A549 (cell line): ENCODE measurements at regions not wholly inside any gene's neighbourhood (a gene's known extent, or its start where the extent isn't known, plus 50 kb on each side); places are given as distances from the start of the nearest gene placed in this dataset.

Experiments used
- ATAC-seq, 2 experiments: fragments of 200-7000 bp in 1 of 2; fragments of >200 bp in 1 of 2; cut with Nextera tagmentation in 1 of 2; cut with Tn5 transposase in 1 of 2; 3 replicates each; pipeline versions ENCODE4 v1.8.0 to v1.9.1; 2018 to 2020; ENCODE audit warnings: mild to moderate bottlenecking in 1 of 2, moderate library complexity in 1 of 2
- CTCF ChIA-PET: fragments of 300-600 bp; sonication (Branson Sonifier 250); formaldehyde crosslinking; extraction: SDS; loops from one replicate; lab custom pipeline; 2021; ENCODE audit warnings: antibody characterized with exemption, inconsistent platforms; lab: Yijun Ruan, JAX
- POLR2A ChIA-PET: fragments of 350-600 bp; formaldehyde crosslinking; extraction: SDS; loops from one replicate; lab custom pipeline; 2021; ENCODE audit warnings: antibody characterized with exemption, inconsistent platforms; lab: Yijun Ruan, JAX
- DNase-seq, 2 experiments: peaks; one replicate each; pipeline versions ENCODE4 v3.0.0 to v3.0.0-alpha.2; 2011 to 2016; ENCODE audit warnings: low read depth in 1 of 2, low spot score in 1 of 2
- FAIRE-seq: peaks from 2 replicates; lab custom pipeline; 2011; peaks lifted over from hg19 to GRCh38; lab: Jason Lieb, UNC
- H3K27ac ChIP-seq, 2 experiments: fragments of >200 bp; sonication (Bioruptor Twin); formaldehyde crosslinking; 3 replicates each; pipeline ENCODE4 v1.5.1; 2016 to 2017
- H3K4me1 ChIP-seq: fragments of >200 bp; sonication (Bioruptor Twin); formaldehyde crosslinking; 3 replicates; pipeline ENCODE4 v1.6.1; 2016
- H3K4me2 ChIP-seq: fragments of >200 bp; sonication (Bioruptor Twin); formaldehyde crosslinking; 3 replicates; pipeline ENCODE4 v1.6.1; 2016
- H3K4me3 ChIP-seq: fragments of >200 bp; sonication (Bioruptor Twin); formaldehyde crosslinking; 3 replicates; pipeline ENCODE4 v1.5.1; 2016
- H3K9me3 ChIP-seq: fragments of >200 bp; sonication (Bioruptor Twin); formaldehyde crosslinking; 3 replicates; pipeline ENCODE4 v1.6.1; 2016
- ATOH8 ChIP-seq: fragments of 250-450 bp; sonication (Bioruptor Pico); IDR thresholded peaks from 2 replicates; pipeline ENCODE4 v1.5.0; 2020; ENCODE audit warnings: low read depth, mild to moderate bottlenecking, moderate library complexity
- CBX2 ChIP-seq: fragments of 200-600 bp; sonication (generic); IDR thresholded peaks from 2 replicates; pipeline ENCODE4 v1.6.1; 2016; ENCODE audit warnings: low read depth, mild to moderate bottlenecking, borderline replicate concordance
- CTCF ChIP-seq: fragments of >200 bp; sonication (Bioruptor Twin); formaldehyde crosslinking; IDR thresholded peaks from 3 replicates; pipeline ENCODE4 v1.5.1; 2016
- FOSB ChIP-seq: fragments of 250-450 bp; sonication (Bioruptor Pico); IDR thresholded peaks from 2 replicates; pipeline ENCODE4 v1.5.0; 2020; ENCODE audit warnings: mild to moderate bottlenecking, moderate library complexity
- FOSL2 ChIP-seq, 2 experiments: fragments of 450-650 bp in 1 of 2; fragments of >200 bp in 1 of 2; sonication (Bioruptor Twin) in 1 of 2; formaldehyde crosslinking; IDR thresholded peaks; 2 replicates each; pipeline versions ENCODE4 v1.5.0 to v1.6.1; 2016 to 2020; ENCODE audit warnings: mild to moderate bottlenecking in 1 of 2, moderate library complexity in 1 of 2
- HOXB5 ChIP-seq: fragments of 250-450 bp; sonication (Bioruptor Pico); IDR thresholded peaks from 2 replicates; pipeline ENCODE4 v1.5.0; 2020; ENCODE audit warnings: mild to moderate bottlenecking, moderate library complexity
- JUN ChIP-seq, 2 experiments: fragments of >200 bp; sonication (Bioruptor Twin); formaldehyde crosslinking; IDR thresholded peaks; 2 replicates in 1 of 2; 3 replicates in 1 of 2; pipeline ENCODE4 v1.6.1; 2016 to 2017
- JUNB ChIP-seq: fragments of >200 bp; sonication (Bioruptor Twin); formaldehyde crosslinking; IDR thresholded peaks from 2 replicates; pipeline ENCODE4 v1.6.1; 2016
- KDM1A ChIP-seq: fragments of 200-600 bp; sonication (generic); IDR thresholded peaks from 2 replicates; pipeline ENCODE4 v1.6.1; 2016; ENCODE audit warnings: low read depth, mild to moderate bottlenecking
- MAZ ChIP-seq: fragments of 150-350 bp; IDR thresholded peaks from 2 replicates; pipeline ENCODE4 v1.6.1; 2014; ENCODE audit warnings: antibody characterized with exemption, low read depth, low read length, borderline replicate concordance
- NR3C1 ChIP-seq: fragments of >200 bp; sonication (Bioruptor Twin); formaldehyde crosslinking; IDR thresholded peaks from 3 replicates; pipeline ENCODE4 v1.6.1; 2017
- RCOR1 ChIP-seq: fragments of 150-350 bp; IDR thresholded peaks from 2 replicates; pipeline ENCODE4 v1.6.1; 2014; ENCODE audit warnings: antibody characterized with exemption, low read length, low read depth
- TP53 ChIP-seq: fragments of 250-450 bp; sonication (Bioruptor Pico); IDR thresholded peaks from 2 replicates; pipeline ENCODE4 v1.5.0; 2021; ENCODE audit warnings: mild to moderate bottlenecking, moderate library complexity
- USF2 ChIP-seq: fragments of 450-650 bp; IDR thresholded peaks from 2 replicates; pipeline ENCODE4 v1.6.1; 2014; ENCODE audit warnings: antibody characterized with exemption
- ZFP36 ChIP-seq: fragments of 450-650 bp; IDR thresholded peaks from 2 replicates; pipeline ENCODE4 v1.6.1; 2014; ENCODE audit warnings: borderline replicate concordance; ENCODE audit not compliant: partially characterized antibody
- ZNF302 ChIP-seq: fragments of 250-450 bp; sonication (Bioruptor Pico); IDR thresholded peaks from 2 replicates; pipeline ENCODE4 v1.9.0; 2021; ENCODE audit warnings: inconsistent platforms, mild to moderate bottlenecking, moderate library complexity
- ZSCAN20 ChIP-seq: fragments of 250-450 bp; sonication (Bioruptor Pico); IDR thresholded peaks from 2 replicates; pipeline ENCODE4 v1.8.0; 2022; ENCODE audit warnings: mild to moderate bottlenecking, moderate library complexity
- WGBS: methylation state at CpG from one replicate; pipeline ENCODE4 v1.1.6; 2017; ENCODE audit errors: missing lambda C conversion rate; 5-methylcytosine and 5-hydroxymethylcytosine counted together
- TF ChIP-seq, protein P1 (sequence below): fragments of >200 bp; sonication (Bioruptor Twin); formaldehyde crosslinking; IDR thresholded peaks from 3 replicates; pipeline ENCODE4 v1.6.1; 2016

- TF ChIP-seq USF2, result no peak
- TF ChIP-seq FOSB, result no peak
- TF ChIP-seq HOXB5 (CRISPR knock-in tag), result no peak
- no peak for TF ChIP-seq MAZ
- TF ChIP-seq FOSL2 (IDR thresholded peaks at IDR 0.05), result no peak
- no peak for TF ChIP-seq FOSL2 (CRISPR knock-in tag; IDR thresholded peaks at IDR 0.05)
These were observed 304.1 kb downstream of the C11orf87 start (continued) for GRCh38 chr11:109726061-109726460.

DNA sequence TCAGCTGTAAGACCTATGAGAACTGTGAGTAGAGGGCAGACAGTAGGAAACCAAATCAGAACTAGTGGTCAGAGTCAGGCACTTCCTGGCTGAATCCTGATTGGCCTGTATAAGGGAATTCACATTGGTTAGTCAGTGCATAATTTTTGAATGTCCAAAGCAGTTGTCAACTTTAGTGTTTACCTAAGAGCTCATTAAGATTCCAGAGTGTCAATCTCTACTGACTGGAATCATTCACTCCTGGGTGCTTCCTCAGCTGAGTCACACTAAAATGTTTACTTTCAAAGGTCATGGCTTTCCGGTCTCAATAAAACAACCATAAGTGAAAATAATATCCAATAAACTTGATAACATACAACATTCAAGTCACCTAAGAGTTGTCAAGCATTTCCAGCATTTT lies 306.1 kb downstream of the C11orf87 start:
- no peak overlapping the region for H3K27ac ChIP-seq

GRCh38 chr11:109729761-109730160 lies 307.8 kb downstream of the C11orf87 start:
- TF ChIP-seq TP53 (CRISPR knock-in tag) (no peak), ZNF302 (no peak), KDM1A (no peak), RCOR1 (no peak), ZSCAN20 (CRISPR knock-in tag) (no peak), ATOH8 (CRISPR knock-in tag) (no peak), CTCF (no peak), HOXB5 (CRISPR knock-in tag) (no peak), NR3C1 (no peak)
- TF ChIP-seq, protein P1, sequence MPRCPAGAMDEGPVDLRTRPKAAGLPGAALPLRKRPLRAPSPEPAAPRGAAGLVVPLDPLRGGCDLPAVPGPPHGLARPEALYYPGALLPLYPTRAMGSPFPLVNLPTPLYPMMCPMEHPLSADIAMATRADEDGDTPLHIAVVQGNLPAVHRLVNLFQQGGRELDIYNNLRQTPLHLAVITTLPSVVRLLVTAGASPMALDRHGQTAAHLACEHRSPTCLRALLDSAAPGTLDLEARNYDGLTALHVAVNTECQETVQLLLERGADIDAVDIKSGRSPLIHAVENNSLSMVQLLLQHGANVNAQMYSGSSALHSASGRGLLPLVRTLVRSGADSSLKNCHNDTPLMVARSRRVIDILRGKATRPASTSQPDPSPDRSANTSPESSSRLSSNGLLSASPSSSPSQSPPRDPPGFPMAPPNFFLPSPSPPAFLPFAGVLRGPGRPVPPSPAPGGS, result no peak
- TF ChIP-seq, all 56 proteins: peak for 0
- Histone ChIP-seq H3K9me3 (no peaks in the 10 kb centered on the region), H3K4me1 (peaks cover 5% of the 10 kb centered on the region; the same call in 2 of the 3 replicates), H3K4me3 (no peak overlapping the region), H3K4me2 (no peak overlapping the region), H3K27ac (no peak overlapping the region)
- ATAC-seq (no peak), FAIRE-seq (no peak), DNase-seq (no peak)
- WGBS, result 58% methylated on average over 4 of the region's 4 CpGs
- ChIA-PET CTCF (interaction anchor here (0.8 kb wide), 1 partner anchor 209 kb away, joined by 3 read pairs; no protein-coding TSS in a partner anchor), POLR2A (no interaction called here)

More for the DNA sequence above, 306.1 kb downstream of the C11orf87 start:
- Histone ChIP-seq H3K4me3 (no peak overlapping the region), H3K4me1 (peaks cover 5% of the 10 kb centered on the region; the same call in 2 of the 3 replicates), H3K4me2 (peak overlapping the region; percentile 25; the same call in 1 of the 3 replicates), H3K9me3 (no peaks in the 10 kb centered on the region)
- CTCF ChIA-PET, result no interaction called here
- peak in 1 of 2 experiments; percentile 74; a peak in 3 of 6 replicates for ATAC-seq
- TF ChIP-seq FOSL2 (IDR thresholded peaks at IDR 0.05), result no peak
- peak; percentile 31; the same call in 1 of the 2 replicates for TF ChIP-seq FOSL2 (CRISPR knock-in tag; IDR thresholded peaks at IDR 0.05)
- no peak for TF ChIP-seq ZFP36
- TF ChIP-seq, protein P1, result no peak
- no peak for TF ChIP-seq CBX2
- TF ChIP-seq JUN (IDR thresholded peaks at IDR 0.05), result no peak
- no peak for TF ChIP-seq JUNB
- POLR2A ChIA-PET, result no interaction called here
- peak in 1 of 2 experiments; percentile 50 for DNase-seq
- WGBS, result 18% methylated on average over 1 of the region's 1 CpG
- FAIRE-seq, result no peak
